H1 (cell line): ENCODE measurements at regions not wholly inside any gene's neighbourhood (a gene's known extent, or its start where the extent isn't known, plus 50 kb on each side); places are given as distances from the start of the nearest gene placed in this dataset.

ENCODE experiments used
- CTCF ChIA-PET: fragments of 300-600 bp; sonication (Branson Sonifier 250); formaldehyde crosslinking; loops from one replicate; lab custom pipeline; 2021; ENCODE audit not compliant: partially characterized antibody; lab: Charles Lee
- POLR2A ChIA-PET: fragments of 300-600 bp; sonication (Branson Sonifier 250); formaldehyde crosslinking; loops from one replicate; lab custom pipeline; 2021; ENCODE audit warnings: inconsistent platforms; ENCODE audit not compliant: partially characterized antibody; lab: Charles Lee
- DNase-seq, 2 experiments: peaks; one replicate each; pipeline versions ENCODE4 v3.0.0 to v3.0.0-alpha.2; 2010 to 2022; ENCODE audit warnings: low spot score in 2 of 2, low read depth in 1 of 2, mixed read lengths in 1 of 2
- FAIRE-seq: peaks from 2 replicates; lab custom pipeline; 2011; peaks lifted over from hg19 to GRCh38; lab: Jason Lieb, UNC
- H2AFZ ChIP-seq: 2 replicates; pipeline ENCODE4 v1.8.1; 2012; ENCODE audit warnings: low read length, inconsistent platforms
- H2AK5ac ChIP-seq: 2 replicates; pipeline ENCODE4 v1.6.1; 2013; ENCODE audit warnings: low read depth, low read length
- H2BK120ac ChIP-seq: replicated peaks from 2 replicates; pipeline ENCODE3; 2013; ENCODE audit warnings: low read depth, low read length, inconsistent platforms
- H2BK12ac ChIP-seq: 2 replicates; pipeline ENCODE4 v1.6.1; 2013; ENCODE audit warnings: low read depth, low read length
- H2BK15ac ChIP-seq: 2 replicates; pipeline ENCODE4 v1.6.1; 2013; ENCODE audit warnings: low read length
- H2BK20ac ChIP-seq: 2 replicates; pipeline ENCODE4 v1.6.1; 2013; ENCODE audit warnings: low read length
- H2BK5ac ChIP-seq: 2 replicates; pipeline ENCODE4 v1.6.1; 2013; ENCODE audit warnings: low read depth, low read length
- H3K14ac ChIP-seq: 2 replicates; pipeline ENCODE4 v1.6.1; 2013; ENCODE audit warnings: inconsistent platforms; ENCODE audit not compliant: insufficient read length
- H3K18ac ChIP-seq: 2 replicates; pipeline ENCODE4 v1.6.1; 2013; ENCODE audit warnings: low read length; ENCODE audit errors: extremely low read depth
- H3K23ac ChIP-seq: 2 replicates; pipeline ENCODE4 v1.6.1; 2013; ENCODE audit warnings: inconsistent platforms; ENCODE audit not compliant: insufficient read length
- H3K23me2 ChIP-seq: 2 replicates; pipeline ENCODE4 v1.6.1; 2013; ENCODE audit warnings: low read depth, low read length
- H3K27ac ChIP-seq: 2 replicates; pipeline ENCODE4 v1.6.1; 2011; ENCODE audit warnings: low read depth, low read length, inconsistent platforms
- H3K27me3 ChIP-seq, 4 experiments: replicated peaks in 1 of 4; 1 replicate in 1 of 4; 2 replicates in 3 of 4; pipeline versions ENCODE4 v1.6.1 to v1.8.1; 2011 to 2013; ENCODE audit warnings: low read length in 3 of 4, mild to moderate bottlenecking in 3 of 4, inconsistent platforms in 2 of 4, mixed read lengths in 2 of 4, moderate library complexity in 1 of 4; ENCODE audit not compliant: control insufficient read depth in 3 of 4, insufficient read depth in 3 of 4; ENCODE audit errors: extremely low read depth in 1 of 4
- H3K36me3 ChIP-seq, 4 experiments: 2 replicates each; pipeline versions ENCODE4 v1.6.1 to v1.8.1; 2011 to 2013; ENCODE audit warnings: mild to moderate bottlenecking in 4 of 4, low read length in 3 of 4, moderate library complexity in 2 of 4, control low read depth in 1 of 4, inconsistent platforms in 1 of 4; ENCODE audit not compliant: insufficient read depth in 4 of 4, control insufficient read depth in 2 of 4
- H3K4ac ChIP-seq: replicated peaks from 2 replicates; pipeline ENCODE3; 2013; ENCODE audit warnings: low read length, low read depth, mixed read lengths, inconsistent platforms; ENCODE audit not compliant: insufficient read length
- H3K4me1 ChIP-seq, 4 experiments: replicated peaks in 1 of 4; 1 replicate in 1 of 4; 2 replicates in 3 of 4; pipeline versions ENCODE4 v1.6.1 to v1.8.1; 2011 to 2013; ENCODE audit warnings: low read length in 3 of 4, inconsistent platforms in 2 of 4, mixed read lengths in 1 of 4; ENCODE audit not compliant: insufficient read depth in 4 of 4, control insufficient read depth in 3 of 4
- H3K4me2 ChIP-seq, 2 experiments: 2 replicates each; pipeline versions ENCODE4 v1.6.1 to v1.8.1; 2011 to 2013; ENCODE audit warnings: low read depth in 2 of 2, low read length in 2 of 2, control low read depth in 1 of 2, inconsistent platforms in 1 of 2, mild to moderate bottlenecking in 1 of 2; ENCODE audit not compliant: insufficient read depth in 1 of 2
- H3K4me3 ChIP-seq, 4 experiments: fragments of 200-600, 300-600 bp in 1 of 4; sonication (generic), shearing (Covaris generic), sonication (Bioruptor Twin) in 1 of 4; 2 replicates each; pipeline versions ENCODE4 v1.5.1 to v1.8.1; 2011 to 2016; ENCODE audit warnings: low read length in 4 of 4, low read depth in 3 of 4, control low read depth in 2 of 4, inconsistent platforms in 2 of 4, mild to moderate bottlenecking in 2 of 4, mixed read lengths in 1 of 4, moderate library complexity in 1 of 4; ENCODE audit not compliant: insufficient read depth in 2 of 4; ENCODE audit errors: extremely low read depth in 1 of 4
- H3K56ac ChIP-seq: replicated peaks from 2 replicates; pipeline ENCODE3; 2013; ENCODE audit warnings: low read depth, mild to moderate bottlenecking, mixed read lengths, low read length, inconsistent platforms; ENCODE audit not compliant: insufficient read length
- H3K79me1 ChIP-seq: 2 replicates; pipeline ENCODE4 v1.6.1; 2013; ENCODE audit warnings: low read depth, low read length, control low read depth
- H3K79me2 ChIP-seq, 2 experiments: 2 replicates each; pipeline versions ENCODE4 v1.6.1 to v1.8.1; 2012 to 2013; ENCODE audit warnings: low read length in 2 of 2, mild to moderate bottlenecking in 2 of 2, inconsistent platforms in 1 of 2; ENCODE audit not compliant: insufficient read depth in 2 of 2, control insufficient read depth in 1 of 2
- H3K9ac ChIP-seq, 4 experiments: replicated peaks in 1 of 4; 1 replicate in 1 of 4; 2 replicates in 3 of 4; pipeline versions ENCODE4 v1.6.1 to v1.8.1; 2011 to 2013; ENCODE audit warnings: low read depth in 3 of 4, low read length in 3 of 4, control low read depth in 2 of 4, mild to moderate bottlenecking in 2 of 4, moderate library complexity in 2 of 4, inconsistent platforms in 1 of 4; ENCODE audit errors: extremely low read depth in 1 of 4
- H3K9me3 ChIP-seq, 2 experiments: 2 replicates each; pipeline versions ENCODE4 v1.6.1 to v1.8.1; 2012 to 2013; ENCODE audit warnings: mild to moderate bottlenecking in 2 of 2, moderate library complexity in 2 of 2, control low read depth in 1 of 2, inconsistent platforms in 1 of 2, low read depth in 1 of 2, low read length in 1 of 2, mixed read lengths in 1 of 2; ENCODE audit not compliant: insufficient read depth in 2 of 2
- H4K20me1 ChIP-seq, 2 experiments: replicated peaks in 1 of 2; 2 replicates each; pipeline versions ENCODE3 to v1.8.1; 2011 to 2013; ENCODE audit warnings: inconsistent platforms in 2 of 2, low read length in 2 of 2, mild to moderate bottlenecking in 1 of 2; ENCODE audit not compliant: insufficient read depth in 2 of 2, control insufficient read depth in 1 of 2
- H4K5ac ChIP-seq: 2 replicates; pipeline ENCODE4 v1.6.1; 2013; ENCODE audit warnings: low read length, low read depth, mixed read lengths, inconsistent platforms; ENCODE audit not compliant: insufficient read length
- H4K8ac ChIP-seq: 2 replicates; pipeline ENCODE4 v1.8.0; 2013; ENCODE audit warnings: mild to moderate bottlenecking, moderate library complexity, low read length, inconsistent platforms; ENCODE audit not compliant: insufficient read depth; ENCODE audit errors: extremely low read depth
- H4K91ac ChIP-seq: replicated peaks from 2 replicates; pipeline ENCODE3; 2013; ENCODE audit warnings: low read length, mixed read lengths, inconsistent platforms; ENCODE audit not compliant: insufficient read length
- E2F6 ChIP-seq: IDR thresholded peaks from 2 replicates; pipeline ENCODE4 v1.6.1; 2012; ENCODE audit warnings: inconsistent platforms
- EGR1 ChIP-seq: IDR thresholded peaks from 2 replicates; pipeline ENCODE4 v1.6.1; 2011; ENCODE audit warnings: low read depth, low read length, borderline replicate concordance
- EZH2 ChIP-seq: fragments of 200-600 bp; sonication (generic); IDR thresholded peaks from 2 replicates; pipeline ENCODE4 v1.7.1; 2012; ENCODE audit warnings: low read depth, mild to moderate bottlenecking, moderate library complexity, low read length, inconsistent platforms; ENCODE audit not compliant: severe bottlenecking
- GTF2F1 ChIP-seq: IDR thresholded peaks from 2 replicates; pipeline ENCODE4 v1.6.1; 2012; ENCODE audit warnings: low read depth, low read length, improper control_type of control experiment, borderline replicate concordance
- HDAC2 ChIP-seq, 2 experiments: fragments of 300-600 bp in 1 of 2; sonication (generic) in 1 of 2; IDR thresholded peaks; 2 replicates each; pipeline ENCODE4 v1.6.1; 2011 to 2012; ENCODE audit warnings: low read depth in 2 of 2, low read length in 2 of 2, mild to moderate bottlenecking in 2 of 2, moderate library complexity in 2 of 2, borderline replicate concordance in 1 of 2, inconsistent platforms in 1 of 2
- HDAC6 ChIP-seq: IDR thresholded peaks from one replicate; pipeline ENCODE4 v1.7.1; 2012; ENCODE audit warnings: low read depth, mild to moderate bottlenecking, inconsistent platforms, low read length, moderate library complexity
- POU5F1 ChIP-seq: IDR thresholded peaks from 2 replicates; pipeline ENCODE4 v1.6.1; 2011; ENCODE audit warnings: low read depth, mild to moderate bottlenecking, low read length, moderate library complexity
- RAD21 ChIP-seq, 2 experiments: IDR thresholded peaks in 1 of 2; conservative IDR thresholded peaks in 1 of 2; 2 replicates each; pipeline ENCODE4 v1.6.1; 2011; ENCODE audit warnings: low read depth in 2 of 2, low read length in 2 of 2, improper control_type of control experiment in 1 of 2, inconsistent platforms in 1 of 2, mild to moderate bottlenecking in 1 of 2, moderate library complexity in 1 of 2
- RNF2 ChIP-seq: fragments of 200-900, 300-1000 bp; sonication (generic); IDR thresholded peaks from 2 replicates; pipeline ENCODE4 v1.7.1; 2016; ENCODE audit warnings: borderline replicate concordance, low read depth, mild to moderate bottlenecking, antibody characterized with exemption, low read length; ENCODE audit not compliant: poor library complexity, severe bottlenecking; ENCODE audit errors: missing control alignments
- SAP30 ChIP-seq: fragments of 300-600 bp; sonication (generic); IDR thresholded peaks from 2 replicates; pipeline ENCODE4 v1.7.1; 2012; ENCODE audit warnings: low read length, moderate library complexity, mild to moderate bottlenecking, inconsistent platforms; ENCODE audit not compliant: insufficient read depth, insufficient replicate concordance
- SIN3A ChIP-seq, 2 experiments: IDR thresholded peaks in 1 of 2; conservative IDR thresholded peaks in 1 of 2; 2 replicates each; pipeline ENCODE4 v1.6.1; 2011 to 2012; ENCODE audit warnings: low read length in 2 of 2, improper control_type of control experiment in 1 of 2, low read depth in 1 of 2, mild to moderate bottlenecking in 1 of 2
- SIX5 ChIP-seq: IDR thresholded peaks from 2 replicates; pipeline ENCODE4 v1.6.1; 2011; ENCODE audit warnings: mild to moderate bottlenecking, low read depth, low read length
- SP4 ChIP-seq: IDR thresholded peaks from 2 replicates; pipeline ENCODE4 v1.6.1; 2012; ENCODE audit warnings: low read length, inconsistent platforms
- TBP ChIP-seq: IDR thresholded peaks from 2 replicates; pipeline ENCODE4 v1.6.1; 2011; ENCODE audit warnings: low read depth, low read length, improper control_type of control experiment

- Histone ChIP-seq H3K4ac (no peak overlapping the region), H3K18ac (no peak overlapping the region), H3K56ac (no peak overlapping the region), H3K23ac (no peak overlapping the region), H3K9me3 (no peaks in the 10 kb centered on the region), H3K79me2 (no peaks in the 10 kb centered on the region), H2BK5ac (no peak overlapping the region), H2AK5ac (no peak overlapping the region), H3K4me3 (no peak overlapping the region), H3K14ac (no peak overlapping the region), H3K23me2 (no peaks in the 10 kb centered on the region), H4K20me1 (no peaks in the 10 kb centered on the region), H2BK15ac (no peak overlapping the region), H3K79me1 (no peaks in the 10 kb centered on the region), H2BK120ac (no peak overlapping the region), H3K4me1 (no peaks in the 10 kb centered on the region), H2BK20ac (no peak overlapping the region), H2AFZ (no peak overlapping the region), H3K4me2 (no peak overlapping the region), H3K27ac (no peak overlapping the region), H3K36me3 (no peaks in the 10 kb centered on the region), H4K8ac (no peak overlapping the region), H4K5ac (no peak overlapping the region), H2BK12ac (no peak overlapping the region), H3K9ac (no peak overlapping the region), H4K91ac (no peak overlapping the region), H3K27me3 (no peaks in the 10 kb centered on the region)
- DNase-seq, result no peak
- ChIA-PET POLR2A (interaction anchor here (1.2 kb wide), 1 partner anchor 11 kb away, joined by 3 read pairs; no protein-coding TSS in a partner anchor), CTCF (interaction anchor here (1.0 kb wide), 1 partner anchor 16 kb away, joined by 3 read pairs; no protein-coding TSS in a partner anchor)
- FAIRE-seq, result no peak
- no peak for TF ChIP-seq SIX5
- no peak for TF ChIP-seq SP4
- TF ChIP-seq TBP, result no peak
- TF ChIP-seq EZH2, result no peak
- no peak for TF ChIP-seq SAP30
- TF ChIP-seq E2F6, result no peak
- no peak for TF ChIP-seq RAD21 (IDR thresholded peaks at IDR 0.05 in 1 of 2, conservative IDR thresholded peaks at IDR 0.05 in 1 of 2; ENCODE audit: low read depth in 2 of 2, low read length in 2 of 2)
- no peak for TF ChIP-seq SIN3A (conservative IDR thresholded peaks at IDR 0.05 in 1 of 2, IDR thresholded peaks at IDR 0.05 in 1 of 2; ENCODE audit: low read depth in 1 of 2, low read length in 2 of 2)
- TF ChIP-seq EGR1, result no peak
- no peak for TF ChIP-seq GTF2F1
- no peak for TF ChIP-seq HDAC6
- TF ChIP-seq POU5F1, result no peak
- no peak for TF ChIP-seq RNF2
- TF ChIP-seq HDAC2 (IDR thresholded peaks at IDR 0.05; ENCODE audit: borderline replicate concordance in 1 of 2, low read depth in 2 of 2, low read length in 2 of 2), result no peak
Measured at GRCh38 chr20:16123623-16124022, 449.6 kb downstream of the KIF16B start.
